ENCODE measurements at regions not wholly inside any gene's neighbourhood (a gene's known extent, or its start where the extent isn't known, plus 50 kb on each side); places are given as distances from the start of the nearest gene placed in this dataset.

GRCh38 chr9:31700252-31701045, 684.0 kb upstream of the ACO1 start:
- Histone ChIP-seq H2BK12ac (ENCODE audit: low read depth, low read length) (no peak overlapping the region), H3K27ac (ENCODE audit: low read depth, low read length) (no peak overlapping the region), H3K9me3 (ENCODE audit: insufficient read depth in 2 of 2, low read depth in 1 of 2, low read length in 1 of 2) (no peaks in the 10 kb centered on the region), H4K91ac (replicated peaks; ENCODE audit: insufficient read length, low read length) (no peak overlapping the region), H3K36me3 (ENCODE audit: control insufficient read depth in 2 of 4, insufficient read depth in 4 of 4, low read length in 3 of 4) (no peaks in the 10 kb centered on the region), H3K18ac (ENCODE audit: extremely low read depth, low read length) (no peak overlapping the region), H3K56ac (replicated peaks; ENCODE audit: insufficient read length, low read depth, low read length) (no peak overlapping the region), H2BK20ac (ENCODE audit: low read length) (no peak overlapping the region), H3K14ac (ENCODE audit: insufficient read length) (no peak overlapping the region), H2BK15ac (ENCODE audit: low read length) (no peak overlapping the region), H2AFZ (ENCODE audit: low read length) (no peak overlapping the region), H3K79me1 (ENCODE audit: low read depth, low read length) (no peaks in the 10 kb centered on the region), H3K79me2 (ENCODE audit: control insufficient read depth in 1 of 2, insufficient read depth in 2 of 2, low read length in 2 of 2) (no peaks in the 10 kb centered on the region), H2BK5ac (ENCODE audit: low read depth, low read length) (no peak overlapping the region), H3K9ac (replicated peaks in 1 of 4; ENCODE audit: extremely low read depth in 1 of 4, low read depth in 3 of 4, low read length in 3 of 4) (no peak overlapping the region), H4K5ac (ENCODE audit: insufficient read length, low read depth, low read length) (no peak overlapping the region), H3K23ac (ENCODE audit: insufficient read length) (no peak overlapping the region), H3K23me2 (ENCODE audit: low read depth, low read length) (no peaks in the 10 kb centered on the region), H3K4me3 (ENCODE audit: extremely low read depth in 1 of 4, insufficient read depth in 2 of 4, low read depth in 3 of 4, low read length in 4 of 4) (no peak overlapping the region), H2BK120ac (replicated peaks; ENCODE audit: low read depth, low read length) (no peak overlapping the region), H4K20me1 (replicated peaks in 1 of 2; ENCODE audit: control insufficient read depth in 1 of 2, insufficient read depth in 2 of 2, low read length in 2 of 2) (no peaks in the 10 kb centered on the region), H3K4me1 (replicated peaks in 1 of 4; ENCODE audit: control insufficient read depth in 3 of 4, insufficient read depth in 4 of 4, low read length in 3 of 4) (no peaks in the 10 kb centered on the region), H3K4ac (replicated peaks; ENCODE audit: insufficient read length, low read depth, low read length) (no peak overlapping the region), H3K27me3 (replicated peaks in 1 of 4; ENCODE audit: control insufficient read depth in 3 of 4, extremely low read depth in 1 of 4, insufficient read depth in 3 of 4, low read length in 3 of 4) (no peaks in the 10 kb centered on the region), H2AK5ac (ENCODE audit: low read depth, low read length) (no peak overlapping the region), H4K8ac (ENCODE audit: extremely low read depth, insufficient read depth, low read length) (no peak overlapping the region), H3K4me2 (ENCODE audit: insufficient read depth in 1 of 2, low read depth in 2 of 2, low read length in 2 of 2) (no peak overlapping the region)
- ChIA-PET CTCF (ENCODE audit: partially characterized antibody) (no interaction called here), POLR2A (ENCODE audit: partially characterized antibody) (no interaction called here)
- TF ChIP-seq SP2 (IDR thresholded peaks at IDR 0.05; ENCODE audit: low read length) (no peak), CHD2 (IDR thresholded peaks at IDR 0.05; ENCODE audit: low read length) (no peak), CHD1 (IDR thresholded peaks at IDR 0.05; ENCODE audit: low read depth, low read length) (no peak), EZH2 (IDR thresholded peaks at IDR 0.05; ENCODE audit: low read depth, low read length, severe bottlenecking) (no peak), TAF7 (optimal IDR thresholded peaks at IDR 0.05; ENCODE audit: borderline replicate concordance, low read depth, low read length) (no peak), PHF8 (conservative IDR thresholded peaks at IDR 0.05; ENCODE audit: low read depth, low read length) (no peak), ATF2 (IDR thresholded peaks at IDR 0.05; ENCODE audit: low read length) (no peak)
- FAIRE-seq (no peak), DNase-seq (ENCODE audit: low read depth in 1 of 2, low spot score in 2 of 2) (no peak)
- 96% methylated on average over 3 of the region's 3 CpGs; no CpG with 5 or more reads in 1 of the 2 experiments for WGBS, 2 experiments (ENCODE audit: extremely low coverage in 1 of 2, insufficient coverage in 1 of 2, insufficient read length in 1 of 2, insufficient replicate concordance in 2 of 2, low coverage in 1 of 2, low lambda C conversion rate in 2 of 2, missing lambda C conversion rate in 1 of 2)
